Psoas muscle (tissue), 7 donors: ENCODE measurements at regions not wholly inside any gene's neighbourhood (a gene's known extent, or its start where the extent isn't known, plus 50 kb on each side); places are given as distances from the start of the nearest gene placed in this dataset.

Source experiments
- ATAC-seq, 4 donors: fragments of 200-7000 bp; cut with Tn5 transposase; one replicate each; pipeline ENCODE4 v1.9.1; 2020; ENCODE audit warnings: moderate library complexity in 3 of 4, mild to moderate bottlenecking in 2 of 4
- DNase-seq, 2 donors: peaks; one replicate each; pipeline ENCODE4 v3.0.0-alpha.2; 2020
- H3K27ac ChIP-seq: fragments of 200-600 bp; one replicate; pipeline ENCODE4 v1.8.0; 2022
- H3K27me3 ChIP-seq, 3 donors: fragments of 200-600 bp in 1 of 3; one replicate each; pipeline versions ENCODE4 v1.6.1 to v1.8.0; 2013 to 2022; ENCODE audit warnings: low read length in 2 of 3, mild to moderate bottlenecking in 2 of 3, moderate library complexity in 1 of 3; ENCODE audit not compliant: insufficient read depth in 3 of 3
- H3K36me3 ChIP-seq, 2 donors: fragments of 200-600 bp in 1 of 2; one replicate each; pipeline versions ENCODE4 v1.6.1 to v1.8.0; 2013 to 2022; ENCODE audit warnings: low read depth in 1 of 2, mild to moderate bottlenecking in 1 of 2, moderate library complexity in 1 of 2; ENCODE audit not compliant: insufficient read depth in 1 of 2
- H3K4me1 ChIP-seq: fragments of 200-600 bp; one replicate; pipeline ENCODE4 v1.8.0; 2022
- H3K4me3 ChIP-seq: fragments of 200-600 bp; one replicate; pipeline ENCODE4 v1.8.0; 2022; ENCODE audit warnings: mild to moderate bottlenecking
- H3K9me3 ChIP-seq: fragments of 200-600 bp; one replicate; pipeline ENCODE4 v1.8.0; 2022
- WGBS, 3 donors: extraction: QIAGEN DNeasy Blood & Tissue Kit; methylation state at CpG; one replicate each; pipeline versions ENCODE4 v1.1.6 to v1.1.7; 2013; 5-methylcytosine and 5-hydroxymethylcytosine counted together
- intact Hi-C, 2 donors: fragments of 100-400 bp; cut with DNase I; formaldehyde crosslinking; loops; one replicate each; pipeline versions ENCODE4 v1.11.0 to v1.14.2; 2022
- TF ChIP-seq, protein P1 (sequence below): fragments of 200-600 bp; IDR thresholded peaks from one replicate; pipeline ENCODE4 v1.8.0; 2022; ENCODE audit warnings: antibody characterized with exemption
- donor health status: healthy with polysubstance abuse.
- donor health status: DM: no; HTN: no; CAD: no; lungs with moderate emphysema.
- donor health status: Bipolar disorder and iron deficiency.
- donor health status: healthy.
- donor health status: DM: yes; HTN: yes; CAD: no.
- donor health status: DM: no; HTN: no; CAD: no.
- donor health status: DM: yes; HTN: yes; CAD: no.

DNA sequence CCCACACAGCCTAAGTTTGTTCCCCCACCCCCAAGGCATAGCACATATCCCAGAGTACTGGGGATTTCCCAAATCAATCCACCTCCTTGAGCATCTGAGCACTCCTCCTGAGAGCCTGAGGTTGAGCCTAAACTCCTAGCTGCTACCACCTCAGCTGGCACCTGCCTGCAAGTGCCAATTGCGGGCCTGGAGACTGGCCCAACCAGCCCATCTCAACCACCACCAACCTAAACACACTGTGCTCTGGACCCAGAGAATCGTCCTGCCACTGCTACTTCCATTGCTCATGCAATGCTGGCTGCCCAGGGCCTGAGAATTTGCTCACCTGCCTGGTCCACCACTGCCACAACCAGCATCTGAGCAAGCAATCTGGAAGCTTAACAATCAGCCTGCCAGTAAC lies 177.1 kb downstream of the FGF13 start:
- intact Hi-C loops, result no loop called here
- Histone ChIP-seq H3K27ac (no peak overlapping the region), H3K9me3 (no peaks in the 10 kb centered on the region), H3K36me3 (no peaks in the 10 kb centered on the region), H3K27me3 (no peaks in the 10 kb centered on the region), H3K4me3 (no peak overlapping the region), H3K4me1 (no peaks in the 10 kb centered on the region)
- ATAC-seq, result no peak
- no peak for DNase-seq
- TF ChIP-seq, protein P1, sequence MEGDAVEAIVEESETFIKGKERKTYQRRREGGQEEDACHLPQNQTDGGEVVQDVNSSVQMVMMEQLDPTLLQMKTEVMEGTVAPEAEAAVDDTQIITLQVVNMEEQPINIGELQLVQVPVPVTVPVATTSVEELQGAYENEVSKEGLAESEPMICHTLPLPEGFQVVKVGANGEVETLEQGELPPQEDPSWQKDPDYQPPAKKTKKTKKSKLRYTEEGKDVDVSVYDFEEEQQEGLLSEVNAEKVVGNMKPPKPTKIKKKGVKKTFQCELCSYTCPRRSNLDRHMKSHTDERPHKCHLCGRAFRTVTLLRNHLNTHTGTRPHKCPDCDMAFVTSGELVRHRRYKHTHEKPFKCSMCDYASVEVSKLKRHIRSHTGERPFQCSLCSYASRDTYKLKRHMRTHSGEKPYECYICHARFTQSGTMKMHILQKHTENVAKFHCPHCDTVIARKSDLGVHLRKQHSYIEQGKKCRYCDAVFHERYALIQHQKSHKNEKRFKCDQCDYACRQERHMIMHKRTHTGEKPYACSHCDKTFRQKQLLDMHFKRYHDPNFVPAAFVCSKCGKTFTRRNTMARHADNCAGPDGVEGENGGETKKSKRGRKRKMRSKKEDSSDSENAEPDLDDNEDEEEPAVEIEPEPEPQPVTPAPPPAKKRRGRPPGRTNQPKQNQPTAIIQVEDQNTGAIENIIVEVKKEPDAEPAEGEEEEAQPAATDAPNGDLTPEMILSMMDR, result no peak
- 61 to 72% (median 64%) methylated on average over 2 of the region's 2 CpGs for WGBS, 3 donors

- no peaks in the 10 kb centered on the region for H3K4me1 ChIP-seq
- H3K4me3 ChIP-seq, result no peak overlapping the region
- no peak overlapping the region for H3K27ac ChIP-seq
- no peaks in the 10 kb centered on the region for H3K9me3 ChIP-seq
- intact Hi-C loops, result no loop called here
- TF ChIP-seq, protein P1, result no peak
- peaks cover 0 to 6% (median 0%) of the 10 kb centered on the region in 3 donors for H3K27me3 ChIP-seq
- ATAC-seq (no peak), DNase-seq (no peak)
- no peaks in the 10 kb centered on the region for H3K36me3 ChIP-seq
- 3 to 22% (median 21%) methylated on average over 2 of the region's 2 CpGs for WGBS, 3 donors
Observed at GRCh38 chrX:138519296-138519695, 192.2 kb downstream of the FGF13 start.

- no peaks in the 10 kb centered on the region for H3K4me1 ChIP-seq
- intact Hi-C loops, result no loop called here
- 58 to 73% (median 63%) methylated on average over 3 of the region's 3 CpGs for WGBS, 3 donors
- no peaks in the 10 kb centered on the region for H3K9me3 ChIP-seq
- DNase-seq (no peak), ATAC-seq (no peak)
- TF ChIP-seq, protein P1, result no peak
- no peaks in the 10 kb centered on the region for H3K36me3 ChIP-seq
- H3K27me3 ChIP-seq, result no peaks in the 10 kb centered on the region
- H3K27ac ChIP-seq, result no peak overlapping the region
- no peak overlapping the region for H3K4me3 ChIP-seq
Observed at GRCh38 chrX:138504273-138504672, 207.2 kb downstream of the FGF13 start.

DNA sequence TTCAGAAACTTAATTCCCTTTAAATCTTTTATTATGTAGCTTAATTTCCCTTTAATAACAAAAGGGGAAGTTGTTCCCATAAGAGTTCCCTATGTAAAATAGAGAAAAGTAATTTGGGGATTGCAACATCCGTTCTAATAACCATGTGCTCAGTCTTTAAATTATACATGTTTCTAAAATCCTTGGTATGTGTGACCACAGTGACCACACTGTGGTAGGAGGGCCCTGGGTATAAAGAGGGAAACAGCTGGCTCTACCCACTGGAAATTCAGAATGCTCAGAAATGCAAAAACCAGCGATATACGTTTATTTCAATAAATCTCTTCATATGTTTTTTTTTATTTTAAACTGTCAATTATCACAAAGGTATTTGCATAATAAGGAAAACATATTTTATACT lies 219.1 kb downstream of the FGF13 start:
- Histone ChIP-seq H3K9me3 (no peaks in the 10 kb centered on the region), H3K27me3 (no peaks in the 10 kb centered on the region), H3K36me3 (no peaks in the 10 kb centered on the region), H3K27ac (no peak overlapping the region), H3K4me1 (no peaks in the 10 kb centered on the region), H3K4me3 (no peak overlapping the region)
- DNase-seq, result no peak
- TF ChIP-seq, protein P1, result no peak
- ATAC-seq, result no peak
- intact Hi-C loops, result no loop called here
- 40 to 66% (median 58%) methylated on average over 3 of the region's 3 CpGs for WGBS, 3 donors

- WGBS, 3 donors, result 64 to 78% (median 64%) methylated on average over 6 of the region's 6 CpGs
- TF ChIP-seq, protein P1, result no peak
- ATAC-seq, result no peak
Observed at GRCh38 chrX:138487866-138488265, 223.7 kb downstream of the FGF13 start.

More at GRCh38 chrX:138487866-138488265, 223.7 kb downstream of the FGF13 start:
- H3K36me3 ChIP-seq, result no peaks in the 10 kb centered on the region
- intact Hi-C loops, result no loop called here
- H3K27ac ChIP-seq, result no peak overlapping the region
- no peak for DNase-seq
- no peaks in the 10 kb centered on the region for H3K9me3 ChIP-seq
- no peaks in the 10 kb centered on the region for H3K4me1 ChIP-seq
- H3K4me3 ChIP-seq, result no peak overlapping the region
- H3K27me3 ChIP-seq, result no peaks in the 10 kb centered on the region
